ENCODE measurements at regions not wholly inside any gene's neighbourhood (a gene's known extent, or its start where the extent isn't known, plus 50 kb on each side); places are given as distances from the start of the nearest gene placed in this dataset.
A peak's percentile ranks its signal among the peaks of the same experiment; 100 is the strongest.

DNA sequence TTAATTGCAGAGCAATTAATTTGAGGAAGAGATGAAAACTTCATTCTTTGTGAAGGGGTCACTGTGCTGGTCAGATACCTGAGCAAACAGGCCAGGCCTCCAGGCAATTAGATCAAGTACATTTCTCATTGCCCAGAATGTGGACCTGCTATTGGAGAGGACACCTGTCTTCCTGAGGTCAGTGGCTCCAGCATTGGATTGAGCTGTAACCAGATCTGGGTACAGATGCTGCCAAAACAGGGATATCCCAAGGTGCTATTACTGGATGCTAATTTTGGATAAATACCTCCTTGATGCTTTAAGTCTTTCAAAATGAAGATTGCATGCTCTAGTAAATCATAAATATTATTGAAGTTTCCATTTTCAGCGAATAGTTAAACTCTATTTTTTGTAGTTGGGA, 131.5 kb downstream of the FAM161A start:
- DNase-seq (ENCODE audit: low read depth): no peak

DNA sequence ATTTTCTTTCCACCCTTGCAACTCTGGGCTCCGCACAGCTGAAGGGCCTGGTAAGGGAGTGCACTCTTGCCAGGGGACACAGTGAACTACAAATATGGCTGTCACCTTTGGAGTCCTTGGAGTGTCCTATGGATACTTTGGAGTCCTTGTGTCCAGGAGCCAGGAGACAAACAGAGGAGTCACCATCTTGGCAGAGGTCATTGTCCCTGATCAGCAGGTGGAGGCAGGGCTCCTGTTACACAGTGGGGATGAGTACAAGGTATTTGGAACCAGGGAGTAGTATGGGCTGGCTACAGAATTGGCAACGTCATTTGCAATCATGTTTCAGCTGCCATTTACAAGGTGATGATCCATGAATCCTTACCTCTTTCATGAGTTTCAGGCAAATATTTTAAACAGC, 132.5 kb downstream of the FAM161A start:
- DNase-seq (ENCODE audit: low read depth): no peak

DNA sequence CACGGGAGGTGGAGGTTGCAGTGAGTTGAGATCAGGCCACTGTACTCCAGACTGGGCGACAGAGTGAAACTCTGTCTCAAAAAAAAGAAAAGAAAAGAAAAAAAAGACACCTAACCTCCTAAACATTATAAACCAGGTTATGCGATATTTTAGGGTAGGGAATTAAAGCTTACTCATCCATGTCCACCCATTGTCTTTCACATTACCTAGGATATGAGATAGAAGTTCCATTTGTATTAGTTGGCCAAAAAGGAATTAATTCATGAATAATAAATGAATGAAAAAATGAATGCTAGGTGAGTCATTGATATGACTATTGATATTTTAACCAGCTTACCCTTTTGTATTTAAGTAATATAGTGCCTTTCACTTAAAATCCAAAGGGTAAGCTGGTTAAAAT, 132.9 kb downstream of the FAM161A start:
- no peak for DNase-seq (ENCODE audit: low read depth)

DNA sequence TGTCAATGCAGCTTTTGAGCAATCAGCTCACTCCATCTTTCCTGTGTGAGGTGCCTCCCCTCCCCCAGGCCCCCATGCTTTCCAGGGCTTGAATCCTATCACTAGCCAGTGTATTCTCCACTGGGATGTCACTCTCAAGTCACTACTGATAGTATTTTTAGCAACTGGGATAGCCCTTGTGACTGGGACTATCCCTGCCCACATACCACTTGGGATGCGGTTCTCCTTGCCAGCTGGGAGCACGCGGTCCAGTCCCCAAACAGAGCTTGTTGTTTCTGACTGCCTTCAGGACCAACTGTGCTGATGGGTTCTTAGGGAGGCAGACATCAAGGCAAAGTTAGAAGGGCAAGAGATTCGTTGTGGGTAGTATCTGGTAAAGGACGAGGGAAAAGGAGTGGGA, 134.9 kb downstream of the FAM161A start:
- DNase-seq (ENCODE audit: low read depth): no peak

DNA sequence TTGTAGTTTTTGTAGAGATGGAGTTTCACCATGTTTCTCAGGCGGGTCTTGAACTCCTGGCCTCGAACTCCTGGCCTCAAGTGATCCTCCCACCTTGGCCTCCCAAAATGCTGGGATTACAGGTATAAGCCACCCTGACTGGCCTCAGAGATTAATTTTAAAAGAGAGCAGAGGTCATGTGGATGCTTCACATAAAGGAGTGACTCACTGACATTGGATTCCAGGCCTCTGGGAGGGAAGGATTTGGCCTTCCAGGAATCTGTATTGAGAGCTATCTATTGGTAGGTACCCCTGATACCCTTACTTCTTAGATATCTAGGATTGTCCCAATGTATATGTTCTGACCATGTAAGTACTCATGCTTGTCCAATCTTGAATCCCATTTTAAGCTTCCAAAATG, 138.4 kb downstream of the FAM161A start:
- DNase-seq (ENCODE audit: low read depth): no peak

DNA sequence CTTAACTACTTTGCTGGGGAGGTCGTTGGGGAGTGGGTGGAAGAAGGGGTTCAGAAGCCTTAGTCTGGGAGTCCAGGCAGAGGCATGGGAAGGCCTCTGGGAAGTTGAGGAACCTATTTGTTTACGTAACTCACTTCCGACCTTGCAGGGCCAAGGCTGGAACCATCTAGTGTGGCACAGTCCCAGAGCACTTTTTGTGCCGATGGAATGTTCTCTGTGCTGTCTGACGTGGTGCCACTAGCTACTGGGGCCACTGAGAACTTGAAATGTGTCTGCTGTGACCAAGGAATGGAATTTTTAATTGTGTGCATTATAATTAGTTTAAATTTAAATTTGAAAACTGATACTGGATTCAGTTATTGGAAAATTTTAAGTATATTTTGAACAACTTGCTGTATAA, 139.7 kb downstream of the FAM161A start:
- no peak for DNase-seq (ENCODE audit: low read depth)

DNA sequence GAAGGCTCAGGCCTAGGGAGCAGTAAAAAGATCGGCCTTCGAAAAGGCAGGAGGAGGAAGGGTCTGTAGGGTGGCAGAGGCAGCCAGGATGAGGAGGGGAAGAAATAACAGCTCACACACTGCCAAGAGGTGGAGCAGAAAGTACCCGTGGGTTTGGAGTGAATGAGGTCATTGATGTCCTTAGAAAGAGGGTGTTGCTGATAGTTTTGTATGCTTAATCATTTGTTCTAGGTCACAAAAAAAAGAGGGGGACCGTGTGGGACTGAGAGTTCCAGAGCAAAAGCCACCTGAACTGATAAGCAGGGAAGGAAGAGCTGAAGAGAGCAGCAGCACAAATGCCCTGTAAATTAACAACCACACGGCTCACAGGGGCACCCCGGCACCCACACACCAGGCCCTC, 140.4 kb downstream of the FAM161A start:
- DNase-seq (ENCODE audit: low read depth): no peak

DNA sequence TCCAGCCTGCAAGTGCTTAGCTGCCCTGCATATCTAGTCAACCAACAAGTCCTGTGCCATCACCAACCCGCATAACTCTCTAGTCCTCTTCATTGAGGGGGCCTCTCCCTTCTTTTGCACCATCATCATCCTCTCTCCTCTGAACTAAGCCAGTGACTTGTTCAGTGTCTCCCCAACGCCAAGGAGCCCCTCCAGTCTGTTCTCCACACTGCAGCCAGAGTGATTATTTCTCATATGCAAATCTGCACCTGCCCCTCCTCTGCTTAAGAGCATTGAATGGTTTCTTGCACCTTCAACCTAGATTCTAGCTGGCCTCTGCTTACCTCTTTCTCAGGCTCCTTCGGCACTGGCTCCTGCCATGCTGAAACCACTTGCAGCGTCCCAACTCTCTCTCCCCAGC, 141.8 kb downstream of the FAM161A start:
- DNase-seq (ENCODE audit: low read depth): no peak

DNA sequence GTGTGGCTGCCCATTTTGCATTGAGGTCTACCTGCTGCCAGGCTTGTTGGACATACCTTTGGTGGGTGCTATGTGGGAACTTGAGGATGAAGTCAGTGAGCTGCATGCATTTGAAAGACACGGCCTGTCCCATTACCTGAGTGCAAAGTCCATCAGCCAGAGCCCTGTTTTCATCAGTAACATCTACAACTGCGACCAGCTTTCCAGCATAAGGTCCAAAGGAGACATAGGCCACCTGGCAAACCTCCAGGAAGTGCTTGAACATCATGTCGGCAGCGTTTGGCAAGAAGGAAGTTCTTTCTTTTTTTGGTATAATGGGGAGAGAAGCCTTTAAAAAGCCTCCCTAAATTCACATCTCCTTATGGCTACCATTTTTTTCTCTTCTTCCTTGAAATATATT, 143.1 kb downstream of the FAM161A start:
- no peak for DNase-seq (ENCODE audit: low read depth)

DNA sequence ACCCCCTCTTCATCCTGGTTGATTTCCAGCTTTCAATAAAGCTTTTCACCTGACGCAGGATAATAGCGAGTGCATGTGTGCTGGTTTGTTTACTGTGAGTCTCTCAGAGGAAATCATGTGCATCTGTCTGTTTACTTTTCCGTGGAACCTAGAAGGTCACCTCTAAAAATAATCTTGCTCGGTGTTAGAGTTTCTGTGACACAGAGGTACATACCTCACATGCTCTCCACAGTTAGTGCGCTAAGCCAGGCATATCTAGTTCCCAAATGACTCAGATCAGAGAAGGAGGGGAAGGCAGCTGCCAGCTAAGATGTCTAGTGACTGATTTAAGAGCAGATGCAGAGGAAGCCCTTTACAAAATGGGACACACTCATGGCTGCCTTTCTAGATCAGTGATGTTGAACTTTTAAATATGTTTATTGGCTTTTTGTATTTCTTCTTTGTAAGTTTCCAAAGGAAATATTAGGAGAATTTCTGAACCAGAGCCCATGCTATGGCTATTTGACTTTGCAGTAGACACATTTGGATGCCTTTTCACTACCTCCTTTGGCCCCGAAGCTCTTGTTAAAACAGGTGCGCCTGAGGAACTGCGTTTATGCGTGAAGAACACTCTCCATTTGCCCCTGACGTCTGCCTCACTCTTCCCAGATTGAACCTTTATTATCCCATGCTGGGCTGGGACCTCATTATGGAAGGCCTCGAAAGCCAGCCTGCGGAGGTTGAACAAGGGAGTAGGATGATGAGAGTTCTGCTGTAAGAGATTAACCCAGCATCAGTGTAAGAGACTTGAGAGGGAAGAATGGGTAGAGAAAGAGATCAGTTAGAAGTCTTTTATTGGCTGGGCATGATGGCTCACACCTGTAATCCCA, 145.6 kb downstream of the FAM161A start:
- no peak for DNase-seq (ENCODE audit: low read depth)

DNA sequence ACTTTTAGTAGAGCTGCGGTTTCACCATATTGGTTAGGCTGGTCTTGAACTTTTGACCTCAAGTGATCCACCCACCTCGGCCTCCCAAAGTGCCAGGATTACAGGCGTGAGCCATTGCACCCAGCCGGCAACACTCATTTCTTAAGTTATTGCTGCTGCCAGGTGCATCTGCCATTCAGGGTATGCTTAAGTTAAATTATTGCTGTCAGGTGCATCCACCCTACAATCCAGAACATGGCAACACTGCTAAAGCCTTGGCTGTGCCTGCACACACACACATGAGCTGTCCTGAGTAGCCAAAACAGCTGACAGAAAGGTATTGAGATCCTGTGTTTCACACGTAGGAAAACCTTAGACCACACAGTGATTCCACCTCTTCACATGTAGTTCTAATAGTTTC, 148.2 kb downstream of the FAM161A start:
- DNase-seq (ENCODE audit: low read depth): no peak

DNA sequence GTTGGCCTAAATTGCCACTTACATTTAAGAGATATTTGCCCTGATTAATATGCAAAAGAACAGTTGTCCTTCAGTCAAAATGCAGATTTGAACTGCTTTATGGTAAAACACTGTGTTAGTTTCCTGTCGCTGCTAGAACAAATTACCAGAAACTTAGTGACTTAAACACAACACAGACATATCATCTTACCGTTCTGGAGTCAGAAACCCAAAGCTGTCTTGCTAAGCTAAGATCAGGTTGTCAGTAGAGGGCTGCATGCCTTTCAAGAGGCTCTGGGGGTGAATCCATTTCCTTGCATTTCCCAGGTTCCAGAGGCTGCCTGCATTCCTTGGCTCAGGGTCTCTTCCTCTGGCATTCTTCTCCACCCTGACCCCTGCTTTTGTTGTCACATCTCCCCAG, 149.5 kb downstream of the FAM161A start:
- no peak for DNase-seq (ENCODE audit: low read depth)

DNA sequence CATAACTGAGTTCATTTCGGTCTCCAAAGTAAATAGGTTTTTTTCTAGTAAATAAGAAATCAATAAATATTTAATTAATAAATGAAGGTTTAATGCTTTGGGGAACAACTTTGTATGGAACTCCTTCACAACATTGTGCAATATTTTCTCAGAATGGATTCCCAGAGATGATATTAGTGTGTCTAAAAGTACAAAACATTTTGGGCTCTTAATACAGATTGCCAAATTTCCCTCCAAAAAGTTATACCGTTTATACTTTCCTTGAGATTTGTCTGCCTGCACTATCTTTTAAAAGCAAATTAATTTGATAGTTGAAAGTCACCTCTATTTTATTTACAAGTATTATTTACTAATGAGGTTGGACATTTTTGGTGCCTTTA, 151.8 kb downstream of the FAM161A start:
- DNase-seq (ENCODE audit: low read depth): no peak

DNA sequence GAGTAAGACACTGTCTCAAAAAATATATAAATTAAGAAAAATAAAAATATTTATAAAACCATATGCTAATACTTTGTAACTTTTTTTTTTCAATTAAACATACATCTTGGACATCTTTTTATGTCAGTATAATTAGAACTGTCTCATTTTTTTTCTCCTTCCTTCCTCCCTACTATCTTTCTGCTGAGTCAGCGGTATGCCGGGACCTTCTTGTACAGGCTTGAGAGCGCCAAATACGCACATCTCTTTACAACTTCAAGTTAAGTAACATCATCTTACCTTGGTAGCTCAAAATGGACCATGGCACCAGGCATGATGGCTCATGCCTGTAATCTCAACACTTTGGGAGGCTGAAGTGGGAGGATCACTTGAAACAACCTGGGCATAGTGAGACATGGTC, 153.4 kb downstream of the FAM161A start:
- no peak for DNase-seq (ENCODE audit: low read depth)

DNA sequence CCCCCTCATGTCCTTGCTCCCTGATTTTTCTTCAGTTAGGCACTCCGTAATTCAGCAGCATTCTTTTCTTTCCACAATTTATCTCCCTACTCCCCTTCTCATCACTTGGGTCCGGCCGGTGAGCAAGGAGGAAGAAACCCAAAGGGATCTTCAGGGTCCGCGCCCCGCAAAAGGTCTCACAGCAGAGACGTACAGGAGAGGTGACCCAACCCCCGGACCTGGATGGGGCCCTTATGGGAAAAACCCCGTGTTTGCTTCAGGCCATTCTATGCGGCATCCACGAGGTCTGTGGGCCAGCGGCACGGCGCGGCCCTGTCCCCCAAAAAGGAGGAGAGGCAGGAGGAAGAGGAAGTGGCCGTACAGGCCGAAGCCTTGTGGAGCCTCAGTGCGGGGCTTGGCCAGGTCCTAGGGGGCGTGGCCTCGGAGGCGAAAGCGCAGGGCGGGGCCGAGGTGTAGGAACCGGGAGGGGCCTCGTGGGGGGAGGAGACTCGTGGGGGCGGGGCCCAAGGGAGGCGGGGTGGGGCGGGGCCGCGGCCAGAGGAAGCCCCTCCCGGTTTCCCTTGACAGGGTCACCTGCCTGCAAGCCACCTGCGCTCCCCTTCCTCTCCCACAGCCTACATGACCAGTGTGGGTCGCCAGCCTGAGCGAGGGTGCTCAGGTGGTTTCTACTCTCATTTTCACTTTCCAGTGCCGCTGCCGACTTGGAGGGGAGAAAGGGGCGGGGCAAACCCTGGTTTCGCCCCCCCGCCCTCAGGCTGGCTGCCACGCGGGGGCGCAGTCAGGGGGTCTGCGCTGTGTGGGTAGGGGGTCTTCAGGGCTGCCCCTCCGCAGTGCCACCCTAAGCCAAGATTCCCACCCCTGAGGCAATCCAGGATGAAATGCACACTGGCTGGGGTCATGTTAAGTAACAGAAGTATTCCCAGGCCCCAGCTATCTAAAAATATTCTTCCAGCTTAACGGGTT, 156.4 kb upstream of the XPO1 start:
- DNase-seq (ENCODE audit: low read depth): peak; percentile 74

DNA sequence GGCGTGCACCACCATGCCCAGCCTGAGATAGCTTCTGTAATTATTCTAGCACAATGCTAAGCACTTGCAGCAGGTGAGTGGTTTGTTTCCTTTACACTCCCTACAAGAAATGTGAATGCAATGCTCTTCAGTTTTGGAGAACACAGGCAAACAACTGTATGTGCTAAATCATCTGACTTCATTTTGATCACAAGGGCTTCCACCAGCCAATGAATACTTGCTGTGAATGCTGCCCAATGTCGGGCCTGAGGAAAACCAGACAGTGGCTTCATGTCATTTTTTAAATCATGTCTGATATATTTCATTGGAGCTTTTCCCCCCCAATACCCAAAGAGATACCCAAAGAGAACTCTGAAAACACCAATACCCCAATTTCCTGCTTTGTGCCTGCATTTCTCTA, 155.6 kb upstream of the XPO1 start:
- no peak for DNase-seq (ENCODE audit: low read depth)

DNA sequence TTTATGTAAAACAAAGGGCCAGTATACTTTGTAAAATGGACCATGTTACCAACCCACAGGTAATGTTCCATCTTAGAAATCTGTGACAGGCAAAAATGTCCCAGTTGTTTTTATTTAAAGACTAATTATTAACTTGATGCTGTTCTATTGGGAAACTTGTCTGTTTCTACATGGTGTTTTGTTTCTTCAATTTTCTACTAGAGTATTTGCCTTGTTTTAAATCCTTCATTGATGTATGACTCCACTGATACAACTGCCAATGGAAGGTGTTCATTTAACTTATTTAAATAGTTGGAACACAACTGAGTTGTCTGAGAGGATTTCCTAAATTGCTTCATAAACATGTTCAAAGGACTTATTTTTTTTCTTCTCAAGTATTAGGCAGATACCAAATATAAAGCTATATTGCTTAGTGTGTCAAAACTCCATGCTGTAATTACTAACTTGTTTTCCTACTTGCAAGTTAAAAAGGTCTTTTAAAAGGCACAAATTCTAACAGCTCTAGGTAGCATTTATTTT, 152.0 kb upstream of the XPO1 start:
- no peak for DNase-seq (ENCODE audit: low read depth)

DNA sequence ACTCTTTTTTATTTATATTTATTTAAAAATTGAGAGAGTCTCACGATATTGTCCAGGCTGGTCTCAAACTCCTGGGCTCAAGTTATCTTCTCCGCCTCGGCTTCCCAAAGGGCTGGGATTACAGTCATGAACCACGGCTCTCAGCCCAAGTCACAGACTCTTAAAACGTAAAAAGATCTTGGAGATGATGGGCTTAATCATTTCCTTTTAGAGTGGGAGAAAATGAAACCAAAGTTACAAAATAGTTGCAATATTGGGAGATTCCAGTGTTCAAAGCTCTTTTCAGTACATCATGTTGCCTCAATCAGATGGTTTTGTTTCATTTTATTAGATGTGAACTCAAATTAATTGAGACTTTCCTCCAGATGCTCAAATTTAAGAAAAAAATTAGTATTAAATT, 151.4 kb upstream of the XPO1 start:
- no peak for DNase-seq (ENCODE audit: low read depth)

DNA sequence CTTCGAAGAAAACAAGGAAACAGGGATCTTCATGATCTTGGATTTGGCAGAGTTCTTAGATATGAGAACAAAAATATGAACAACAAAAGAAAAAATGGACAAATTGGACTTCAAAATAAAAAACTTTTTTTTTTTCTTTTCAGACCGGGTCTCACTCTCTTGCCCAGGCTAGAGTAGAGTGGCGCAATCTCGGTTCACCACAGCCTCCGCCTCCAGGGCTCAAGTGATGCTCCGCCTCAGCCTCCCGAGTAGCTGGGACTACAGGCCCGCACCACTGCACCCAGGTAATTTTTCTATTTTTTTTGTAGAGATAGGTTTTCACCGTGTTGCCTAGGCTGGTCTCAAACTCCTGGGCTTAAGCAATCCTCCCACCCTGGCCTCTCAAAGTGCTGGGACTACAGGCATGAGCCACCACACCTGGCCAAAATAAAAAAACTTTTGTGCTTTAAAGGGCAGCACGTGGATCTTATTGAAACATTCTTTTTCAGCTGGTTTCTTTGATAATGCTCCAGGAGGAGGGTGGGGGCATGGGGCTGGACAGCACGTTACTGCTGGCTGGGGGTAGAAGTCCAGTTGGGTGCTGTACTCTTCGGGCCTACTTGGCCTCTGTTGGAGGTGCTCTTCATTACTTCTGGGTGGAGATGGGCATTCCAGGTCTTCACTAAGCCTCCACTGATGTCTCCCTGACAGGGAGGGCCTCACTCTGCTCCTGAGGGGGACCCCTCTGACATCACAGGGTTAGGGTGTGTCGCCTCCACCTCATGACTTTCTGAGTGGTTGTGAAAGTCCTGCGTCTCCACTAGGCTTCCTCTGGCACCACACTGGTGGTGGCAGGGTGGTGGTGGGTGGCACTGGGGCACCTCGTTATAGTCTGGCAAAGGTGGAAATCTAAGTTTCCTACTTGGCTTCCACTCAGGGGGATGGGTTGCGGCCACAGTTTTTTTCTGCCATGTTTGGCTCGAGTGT, 150.5 kb upstream of the XPO1 start:
- no peak for DNase-seq (ENCODE audit: low read depth)

DNA sequence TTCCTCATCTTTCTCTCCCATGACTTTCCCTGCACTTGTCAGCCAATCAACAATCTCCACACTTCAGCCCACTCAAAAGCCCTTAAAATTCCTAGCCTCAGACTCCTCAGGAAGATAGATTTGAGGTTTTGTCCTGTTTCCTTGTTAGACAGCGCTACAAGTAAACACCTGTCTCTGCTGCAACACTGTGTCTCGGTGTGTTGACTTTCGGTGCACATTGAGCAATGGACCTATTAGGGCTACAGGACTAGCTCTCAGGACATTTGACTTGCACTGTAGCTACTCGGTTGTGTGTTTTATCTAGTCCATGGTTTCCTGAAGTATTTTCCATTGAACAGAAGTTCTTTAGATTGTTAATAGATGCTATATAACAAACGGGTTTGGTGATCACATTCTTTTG, 140.9 kb upstream of the XPO1 start:
- no peak for DNase-seq (ENCODE audit: low read depth)

DNA sequence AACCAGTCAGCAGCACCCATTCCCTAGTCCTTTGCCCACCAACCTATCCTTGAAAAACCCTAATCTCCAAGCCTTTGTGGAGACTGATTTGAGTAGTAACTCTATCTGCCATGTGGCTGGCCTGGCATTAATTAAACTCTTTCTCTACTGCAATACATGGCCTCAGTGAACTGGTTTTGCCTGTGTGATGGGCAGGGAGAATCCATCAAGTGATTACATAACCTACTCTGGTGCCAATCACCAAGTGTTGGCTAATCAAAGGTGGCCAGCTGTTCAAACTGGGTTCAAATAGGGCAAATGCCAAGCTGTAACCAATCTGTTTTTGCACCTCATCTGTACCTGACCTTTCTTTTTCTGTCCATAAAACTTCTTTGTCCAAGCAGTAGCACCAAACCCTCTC, 139.8 kb upstream of the XPO1 start:
- no peak for DNase-seq (ENCODE audit: low read depth)

DNA sequence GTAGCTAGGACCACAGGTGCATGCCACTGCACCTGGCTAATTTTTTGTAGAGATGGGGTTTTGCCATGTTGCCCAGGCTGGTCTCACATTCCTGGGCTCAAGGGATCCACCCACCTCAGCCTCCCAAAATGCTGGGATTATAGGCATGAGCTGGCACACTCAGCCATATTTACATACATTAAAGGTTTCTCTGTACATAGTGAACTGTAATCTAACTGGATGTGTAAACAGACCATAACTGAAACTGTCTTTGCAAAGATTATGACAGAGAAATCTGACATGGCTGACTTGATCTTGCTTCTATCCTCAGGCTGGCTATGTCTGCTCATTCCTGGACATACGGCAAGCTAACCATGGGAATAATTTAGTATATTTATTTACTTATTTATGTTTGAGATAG, 139.2 kb upstream of the XPO1 start:
- no peak for DNase-seq (ENCODE audit: low read depth)
